ENCODE measurements at regions not wholly inside any gene's neighbourhood (a gene's known extent, or its start where the extent isn't known, plus 50 kb on each side); places are given as distances from the start of the nearest gene placed in this dataset.

- Histone ChIP-seq H3K9me2 (replicated peaks; ENCODE audit: low read depth, low read length) (no peaks in the 10 kb centered on the region), H3K4me1 (ENCODE audit: insufficient read depth, low read length, poor library complexity, severe bottlenecking) (peaks cover 6% of the 10 kb centered on the region), H3K9me3 (ENCODE audit: insufficient read depth, low read depth, low read length) (no peaks in the 10 kb centered on the region), H3K9ac (ENCODE audit: low read depth, low read length, poor library complexity, severe bottlenecking) (no peak overlapping the region), H3K4me3 (ENCODE audit: low read length, poor library complexity, severe bottlenecking) (no peak overlapping the region), H4K20me1 (ENCODE audit: insufficient read depth, low read length, poor library complexity, severe bottlenecking) (no peaks in the 10 kb centered on the region), H3K79me2 (ENCODE audit: insufficient read depth, low read length) (no peaks in the 10 kb centered on the region), H3K4me2 (ENCODE audit: low read depth, low read length, poor library complexity, severe bottlenecking) (no peak overlapping the region), H3F3A (ENCODE audit: low read depth) (no peaks in the 10 kb centered on the region), H2AFZ (ENCODE audit: low read length) (no peak overlapping the region), H3K27me3 (ENCODE audit: insufficient read depth, low read length, poor library complexity, severe bottlenecking) (no peaks in the 10 kb centered on the region), H3K36me3 (ENCODE audit: insufficient read depth, low read length) (no peaks in the 10 kb centered on the region)
- TF ChIP-seq CTCF (conservative IDR thresholded peaks at IDR 0.05; ENCODE audit: low read length) (no peak), EZH2phosphoT487 (IDR thresholded peaks at IDR 0.05; ENCODE audit: borderline replicate concordance) (no peak)
These were observed 60.6 kb upstream of the INPP5A start for GRCh38 chr10:132477066-132477397.

- Histone ChIP-seq H3K4me3 (ENCODE audit: low read length, poor library complexity, severe bottlenecking) (no peak overlapping the region), H3K4me1 (ENCODE audit: insufficient read depth, low read length, poor library complexity, severe bottlenecking) (peaks cover 6% of the 10 kb centered on the region), H3K9me3 (ENCODE audit: insufficient read depth, low read depth, low read length) (no peaks in the 10 kb centered on the region), H3K4me2 (ENCODE audit: low read depth, low read length, poor library complexity, severe bottlenecking) (no peak overlapping the region), H3K27me3 (ENCODE audit: insufficient read depth, low read length, poor library complexity, severe bottlenecking) (no peaks in the 10 kb centered on the region), H3K9ac (ENCODE audit: low read depth, low read length, poor library complexity, severe bottlenecking) (no peak overlapping the region), H3K9me2 (replicated peaks; ENCODE audit: low read depth, low read length) (no peaks in the 10 kb centered on the region), H2AFZ (ENCODE audit: low read length) (no peak overlapping the region), H3K36me3 (ENCODE audit: insufficient read depth, low read length) (no peaks in the 10 kb centered on the region), H3K79me2 (ENCODE audit: insufficient read depth, low read length) (no peaks in the 10 kb centered on the region), H3F3A (ENCODE audit: low read depth) (no peaks in the 10 kb centered on the region), H4K20me1 (ENCODE audit: insufficient read depth, low read length, poor library complexity, severe bottlenecking) (no peaks in the 10 kb centered on the region)
- TF ChIP-seq CTCF (conservative IDR thresholded peaks at IDR 0.05; ENCODE audit: low read length) (no peak), EZH2phosphoT487 (IDR thresholded peaks at IDR 0.05; ENCODE audit: borderline replicate concordance) (no peak)
These were observed 59.9 kb upstream of the INPP5A start for GRCh38 chr10:132477398-132478340.

- no peaks in the 10 kb centered on the region for H3K9me3 ChIP-seq (ENCODE audit: insufficient read depth, low read depth, low read length)
- H3K9ac ChIP-seq (ENCODE audit: low read depth, low read length, poor library complexity, severe bottlenecking) = no peak overlapping the region
- no peaks in the 10 kb centered on the region for H3K9me2 ChIP-seq (replicated peaks; ENCODE audit: low read depth, low read length)
- no peak overlapping the region for H2AFZ ChIP-seq (ENCODE audit: low read length)
- H3K79me2 ChIP-seq (ENCODE audit: insufficient read depth, low read length) = no peaks in the 10 kb centered on the region
- no peaks in the 10 kb centered on the region for H3K36me3 ChIP-seq (ENCODE audit: insufficient read depth, low read length)
- H3K4me2 ChIP-seq (ENCODE audit: low read depth, low read length, poor library complexity, severe bottlenecking) = no peak overlapping the region
- no peak overlapping the region for H3K4me3 ChIP-seq (ENCODE audit: low read length, poor library complexity, severe bottlenecking)
- no peaks in the 10 kb centered on the region for H3F3A ChIP-seq (ENCODE audit: low read depth)
- TF ChIP-seq CTCF (conservative IDR thresholded peaks at IDR 0.05; ENCODE audit: low read length) (no peak), EZH2phosphoT487 (IDR thresholded peaks at IDR 0.05; ENCODE audit: borderline replicate concordance) (no peak)
- no peaks in the 10 kb centered on the region for H3K27me3 ChIP-seq (ENCODE audit: insufficient read depth, low read length, poor library complexity, severe bottlenecking)
- no peaks in the 10 kb centered on the region for H4K20me1 ChIP-seq (ENCODE audit: insufficient read depth, low read length, poor library complexity, severe bottlenecking)
- peaks cover 6% of the 10 kb centered on the region for H3K4me1 ChIP-seq (ENCODE audit: insufficient read depth, low read length, poor library complexity, severe bottlenecking)
These were observed 59.1 kb upstream of the INPP5A start for GRCh38 chr10:132478341-132479023.
